WTC11 (cell line): ENCODE measurements at regions not wholly inside any gene's neighbourhood (a gene's known extent, or its start where the extent isn't known, plus 50 kb on each side); places are given as distances from the start of the nearest gene placed in this dataset.

Source experiments
- ATAC-seq: fragments of 200-7000 bp; cut with Tn5 transposase; 2 replicates; pipeline ENCODE4 v1.10.0; 2021; ENCODE audit warnings: mild to moderate bottlenecking, moderate library complexity
- CTCF ChIA-PET: fragments of 300-600 bp; sonication (Branson Sonifier 250); formaldehyde crosslinking; loops from one replicate; lab custom pipeline; 2021; ENCODE audit warnings: antibody characterized with exemption; lab: Charles Lee
- POLR2A ChIA-PET: fragments of 350-600 bp; sonication (Branson Sonifier 250); formaldehyde crosslinking; loops from one replicate; lab custom pipeline; 2021; ENCODE audit warnings: antibody characterized with exemption; lab: Charles Lee
- DNase-seq: peaks from one replicate; pipeline ENCODE4 v3.0.0; 2021; ENCODE audit warnings: low spot score
- H3K27ac Mint-ChIP-seq: 2 replicates; pipeline ENCODE4 v1.8.0; 2021; ENCODE audit warnings: mixed read lengths
- H3K27me3 Mint-ChIP-seq: 2 replicates; pipeline ENCODE4 v1.8.0; 2021; ENCODE audit warnings: low read depth, mild to moderate bottlenecking, moderate library complexity, mixed read lengths
- H3K36me3 Mint-ChIP-seq: 2 replicates; pipeline ENCODE4 v1.8.0; 2021; ENCODE audit warnings: mixed read lengths
- H3K4me1 Mint-ChIP-seq: 2 replicates; pipeline ENCODE4 v1.8.0; 2022; ENCODE audit warnings: mixed read lengths
- H3K4me3 Mint-ChIP-seq: 2 replicates; pipeline ENCODE4 v1.8.0; 2021; ENCODE audit warnings: mild to moderate bottlenecking, moderate library complexity, mixed read lengths
- H3K9me3 Mint-ChIP-seq: 2 replicates; pipeline ENCODE4 v1.8.0; 2021; ENCODE audit warnings: mixed read lengths
- AFF4 ChIP-seq: sonication (generic); formaldehyde crosslinking; IDR thresholded peaks from 2 replicates; pipeline ENCODE4 v1.8.1; 2023; ENCODE audit warnings: mild to moderate bottlenecking, missing genetic modification reagents, borderline replicate concordance
- ARID4B ChIP-seq: sonication (generic); formaldehyde crosslinking; IDR thresholded peaks from 2 replicates; pipeline ENCODE4 v1.8.0; 2023; ENCODE audit warnings: missing genetic modification reagents, mild to moderate bottlenecking, borderline replicate concordance
- ETV6 ChIP-seq: sonication (generic); formaldehyde crosslinking; IDR thresholded peaks from 2 replicates; pipeline ENCODE4 v1.8.1; 2022; ENCODE audit warnings: mild to moderate bottlenecking, missing genetic modification reagents
- IRF2 ChIP-seq: sonication (generic); formaldehyde crosslinking; IDR thresholded peaks from 2 replicates; pipeline ENCODE4 v1.8.0; 2022; ENCODE audit warnings: low read depth, missing genetic modification reagents, borderline replicate concordance
- JUN ChIP-seq: sonication (generic); formaldehyde crosslinking; IDR thresholded peaks from 2 replicates; pipeline ENCODE4 v1.8.0; 2023; ENCODE audit warnings: mild to moderate bottlenecking, missing genetic modification reagents
- KAT7 ChIP-seq: sonication (generic); formaldehyde crosslinking; IDR thresholded peaks from 2 replicates; pipeline ENCODE4 v1.8.1; 2023; ENCODE audit warnings: missing genetic modification reagents, mild to moderate bottlenecking, borderline replicate concordance
- MXD4 ChIP-seq: fragments of 250-450 bp; sonication (Bioruptor Pico); IDR thresholded peaks from 2 replicates; pipeline ENCODE4 v1.8.0; 2021; ENCODE audit warnings: mild to moderate bottlenecking, moderate library complexity, borderline replicate concordance
- MYBL2 ChIP-seq: sonication (generic); formaldehyde crosslinking; IDR thresholded peaks from 2 replicates; pipeline ENCODE4 v1.8.1; 2023; ENCODE audit warnings: mild to moderate bottlenecking, moderate library complexity, missing genetic modification reagents
- NFYB ChIP-seq: sonication (generic); formaldehyde crosslinking; conservative IDR thresholded peaks from 2 replicates; pipeline ENCODE4 v1.8.0; 2022; ENCODE audit warnings: low read depth, missing genetic modification reagents
- TEAD1 ChIP-seq: sonication (generic); formaldehyde crosslinking; IDR thresholded peaks from 2 replicates; pipeline ENCODE4 v1.8.0; 2022; ENCODE audit warnings: mild to moderate bottlenecking, missing genetic modification reagents
- TP53 ChIP-seq: sonication (generic); formaldehyde crosslinking; IDR thresholded peaks from 2 replicates; pipeline ENCODE4 v1.8.1; 2023; ENCODE audit warnings: mild to moderate bottlenecking, missing genetic modification reagents
- ZNF219 ChIP-seq: sonication (generic); formaldehyde crosslinking; IDR thresholded peaks from 2 replicates; pipeline ENCODE4 v1.8.0; 2023; ENCODE audit warnings: missing genetic modification reagents, mild to moderate bottlenecking, borderline replicate concordance
- ZNF263 ChIP-seq: sonication (generic); formaldehyde crosslinking; IDR thresholded peaks from 2 replicates; pipeline ENCODE4 v1.8.1; 2022; ENCODE audit warnings: low read depth, mild to moderate bottlenecking, moderate library complexity, missing genetic modification reagents
- ZNF416 ChIP-seq: fragments of 250-450 bp; sonication (Bioruptor Pico); IDR thresholded peaks from 2 replicates; pipeline ENCODE4 v1.9.0; 2021; ENCODE audit warnings: mild to moderate bottlenecking, inconsistent platforms
- TF ChIP-seq, protein P1 (sequence below): sonication (generic); formaldehyde crosslinking; IDR thresholded peaks from 2 replicates; pipeline ENCODE4 v1.8.1; 2023; ENCODE audit warnings: mild to moderate bottlenecking, missing genetic modification reagents
- TF ChIP-seq, protein P2 (sequence below): sonication (generic); formaldehyde crosslinking; IDR thresholded peaks from 2 replicates; pipeline ENCODE4 v1.8.1; 2023; ENCODE audit warnings: mild to moderate bottlenecking, missing genetic modification reagents
- TF ChIP-seq, protein P3 (sequence below): sonication (generic); formaldehyde crosslinking; IDR thresholded peaks from 2 replicates; pipeline ENCODE4 v1.8.0; 2022; ENCODE audit warnings: mild to moderate bottlenecking, missing genetic modification reagents
- TF ChIP-seq, protein P4 (sequence below): sonication (generic); formaldehyde crosslinking; IDR thresholded peaks from 2 replicates; pipeline ENCODE4 v1.8.1; 2023; ENCODE audit warnings: mild to moderate bottlenecking, moderate library complexity, missing genetic modification reagents

GRCh38 chr9:22214497-22215031 is 205.5 kb upstream of the CDKN2B start (continued):
- no peak for TF ChIP-seq ARID4B
- no peak for TF ChIP-seq IRF2 (CRISPR knock-in tag)
- TF ChIP-seq MXD4 (CRISPR knock-in tag), result no peak
- TF ChIP-seq TEAD1, result no peak
- TF ChIP-seq MYBL2 (CRISPR knock-in tag), result no peak

- H3K9me3 Mint-ChIP-seq, result peaks cover 6% of the 10 kb centered on the region
- no peak for DNase-seq
- TF ChIP-seq ZNF219 (CRISPR knock-in tag) (no peak), TP53 (no peak), ETV6 (no peak), NFYB (CRISPR knock-in tag) (no peak), MXD4 (CRISPR knock-in tag) (no peak), ZNF416 (CRISPR knock-in tag) (no peak), ZNF263 (CRISPR knock-in tag) (no peak), KAT7 (CRISPR knock-in tag) (no peak), AFF4 (no peak)
- TF ChIP-seq, protein P1, sequence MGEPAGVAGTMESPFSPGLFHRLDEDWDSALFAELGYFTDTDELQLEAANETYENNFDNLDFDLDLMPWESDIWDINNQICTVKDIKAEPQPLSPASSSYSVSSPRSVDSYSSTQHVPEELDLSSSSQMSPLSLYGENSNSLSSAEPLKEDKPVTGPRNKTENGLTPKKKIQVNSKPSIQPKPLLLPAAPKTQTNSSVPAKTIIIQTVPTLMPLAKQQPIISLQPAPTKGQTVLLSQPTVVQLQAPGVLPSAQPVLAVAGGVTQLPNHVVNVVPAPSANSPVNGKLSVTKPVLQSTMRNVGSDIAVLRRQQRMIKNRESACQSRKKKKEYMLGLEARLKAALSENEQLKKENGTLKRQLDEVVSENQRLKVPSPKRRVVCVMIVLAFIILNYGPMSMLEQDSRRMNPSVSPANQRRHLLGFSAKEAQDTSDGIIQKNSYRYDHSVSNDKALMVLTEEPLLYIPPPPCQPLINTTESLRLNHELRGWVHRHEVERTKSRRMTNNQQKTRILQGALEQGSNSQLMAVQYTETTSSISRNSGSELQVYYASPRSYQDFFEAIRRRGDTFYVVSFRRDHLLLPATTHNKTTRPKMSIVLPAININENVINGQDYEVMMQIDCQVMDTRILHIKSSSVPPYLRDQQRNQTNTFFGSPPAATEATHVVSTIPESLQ (CRISPR knock-in tag), result no peak
- TF ChIP-seq, all 79 proteins: peak for 0
- no peak overlapping the region for H3K4me3 Mint-ChIP-seq
- ChIA-PET CTCF (no interaction called here), POLR2A (no interaction called here)
- H3K27ac Mint-ChIP-seq, result no peak overlapping the region
- H3K4me1 Mint-ChIP-seq, result peaks cover 9% of the 10 kb centered on the region
- no peak for ATAC-seq
- H3K27me3 Mint-ChIP-seq, result no peaks in the 10 kb centered on the region; the same call in 1 of the 2 replicates
- H3K36me3 Mint-ChIP-seq, result no peaks in the 10 kb centered on the region
Observed at GRCh38 chr9:22215521-22215920, 206.4 kb upstream of the CDKN2B start.

GRCh38 chr9:22216730-22217172 is 207.6 kb upstream of the CDKN2B start:
- Mint-ChIP-seq H3K4me1 (peaks cover 9% of the 10 kb centered on the region), H3K27ac (no peak overlapping the region), H3K36me3 (peaks cover 3% of the 10 kb centered on the region; the same call in 1 of the 2 replicates), H3K4me3 (no peak overlapping the region), H3K9me3 (peaks cover 12% of the 10 kb centered on the region), H3K27me3 (no peaks in the 10 kb centered on the region; the same call in 1 of the 2 replicates)
- CTCF ChIA-PET, result interaction anchor here (1.2 to 1.5 kb wide), 3 partner anchors 22 to 97 kb away, joined by 4 to 10 read pairs (median 4); no protein-coding TSS in a partner anchor
- POLR2A ChIA-PET, result no interaction called here
- ATAC-seq (peak; percentile 61), DNase-seq (no peak)
- TF ChIP-seq, protein P2, sequence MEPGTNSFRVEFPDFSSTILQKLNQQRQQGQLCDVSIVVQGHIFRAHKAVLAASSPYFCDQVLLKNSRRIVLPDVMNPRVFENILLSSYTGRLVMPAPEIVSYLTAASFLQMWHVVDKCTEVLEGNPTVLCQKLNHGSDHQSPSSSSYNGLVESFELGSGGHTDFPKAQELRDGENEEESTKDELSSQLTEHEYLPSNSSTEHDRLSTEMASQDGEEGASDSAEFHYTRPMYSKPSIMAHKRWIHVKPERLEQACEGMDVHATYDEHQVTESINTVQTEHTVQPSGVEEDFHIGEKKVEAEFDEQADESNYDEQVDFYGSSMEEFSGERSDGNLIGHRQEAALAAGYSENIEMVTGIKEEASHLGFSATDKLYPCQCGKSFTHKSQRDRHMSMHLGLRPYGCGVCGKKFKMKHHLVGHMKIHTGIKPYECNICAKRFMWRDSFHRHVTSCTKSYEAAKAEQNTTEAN (CRISPR knock-in tag), result no peak
- TF ChIP-seq JUN, result no peak
- TF ChIP-seq, protein P3, sequence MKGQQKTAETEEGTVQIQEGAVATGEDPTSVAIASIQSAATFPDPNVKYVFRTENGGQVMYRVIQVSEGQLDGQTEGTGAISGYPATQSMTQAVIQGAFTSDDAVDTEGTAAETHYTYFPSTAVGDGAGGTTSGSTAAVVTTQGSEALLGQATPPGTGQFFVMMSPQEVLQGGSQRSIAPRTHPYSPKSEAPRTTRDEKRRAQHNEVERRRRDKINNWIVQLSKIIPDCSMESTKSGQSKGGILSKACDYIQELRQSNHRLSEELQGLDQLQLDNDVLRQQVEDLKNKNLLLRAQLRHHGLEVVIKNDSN (CRISPR knock-in tag), result no peak
- TF ChIP-seq, protein P4, sequence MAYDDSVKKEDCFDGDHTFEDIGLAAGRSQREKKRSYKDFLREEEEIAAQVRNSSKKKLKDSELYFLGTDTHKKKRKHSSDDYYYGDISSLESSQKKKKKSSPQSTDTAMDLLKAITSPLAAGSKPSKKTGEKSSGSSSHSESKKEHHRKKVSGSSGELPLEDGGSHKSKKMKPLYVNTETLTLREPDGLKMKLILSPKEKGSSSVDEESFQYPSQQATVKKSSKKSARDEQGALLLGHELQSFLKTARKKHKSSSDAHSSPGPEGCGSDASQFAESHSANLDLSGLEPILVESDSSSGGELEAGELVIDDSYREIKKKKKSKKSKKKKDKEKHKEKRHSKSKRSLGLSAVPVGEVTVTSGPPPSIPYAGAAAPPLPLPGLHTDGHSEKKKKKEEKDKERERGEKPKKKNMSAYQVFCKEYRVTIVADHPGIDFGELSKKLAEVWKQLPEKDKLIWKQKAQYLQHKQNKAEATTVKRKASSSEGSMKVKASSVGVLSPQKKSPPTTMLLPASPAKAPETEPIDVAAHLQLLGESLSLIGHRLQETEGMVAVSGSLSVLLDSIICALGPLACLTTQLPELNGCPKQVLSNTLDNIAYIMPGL (CRISPR knock-in tag), result no peak
